Progenitor cell of endocrine pancreas (in vitro differentiated cells): ENCODE measurements at regions not wholly inside any gene's neighbourhood (a gene's known extent, or its start where the extent isn't known, plus 50 kb on each side); places are given as distances from the start of the nearest gene placed in this dataset.

Experiments
- DNase-seq: peaks from one replicate; pipeline ENCODE4 v3.0.0; 2021; ENCODE audit warnings: low spot score; ENCODE audit not compliant: unreplicated experiment
- H3K27ac Mint-ChIP-seq: 2 replicates; pipeline ENCODE4 v1.8.0; 2021; ENCODE audit warnings: mild to moderate bottlenecking, moderate library complexity, mixed read lengths
- H3K27me3 Mint-ChIP-seq: 2 replicates; pipeline ENCODE4 v1.8.0; 2021; ENCODE audit warnings: mixed read lengths
- H3K36me3 Mint-ChIP-seq: 2 replicates; pipeline ENCODE4 v1.8.0; 2022; ENCODE audit warnings: mixed read lengths; ENCODE audit not compliant: insufficient read depth
- H3K4me1 Mint-ChIP-seq: 2 replicates; pipeline ENCODE4 v1.8.0; 2021; ENCODE audit warnings: low read depth, mixed read lengths
- H3K4me3 Mint-ChIP-seq: 2 replicates; pipeline ENCODE4 v1.8.0; 2021; ENCODE audit warnings: low read depth, mild to moderate bottlenecking, moderate library complexity, mixed read lengths
- H3K9me3 Mint-ChIP-seq: 2 replicates; pipeline ENCODE4 v1.8.0; 2021; ENCODE audit warnings: low read depth, mixed read lengths
- CTCF ChIP-seq: fragments of 200-600 bp; sonication (generic); IDR thresholded peaks from one replicate; pipeline ENCODE4 v1.5.0; 2021; ENCODE audit warnings: antibody characterized with exemption, mild to moderate bottlenecking; ENCODE audit not compliant: unreplicated experiment

- Mint-ChIP-seq H3K4me3 (no peak overlapping the region), H3K27me3 (no peaks in the 10 kb centered on the region), H3K36me3 (no peaks in the 10 kb centered on the region), H3K9me3 (peaks cover 15% of the 10 kb centered on the region), H3K27ac (no peak overlapping the region), H3K4me1 (peaks cover 15% of the 10 kb centered on the region)
- no peak for DNase-seq
- no peak for TF ChIP-seq CTCF
Measured at GRCh38 chr3:180131169-180131568, 94.4 kb upstream of the PEX5L start.

GRCh38 chr3:180135101-180135500, 98.4 kb upstream of the PEX5L start:
- Mint-ChIP-seq H3K27ac (no peak overlapping the region), H3K9me3 (no peaks in the 10 kb centered on the region), H3K4me3 (no peak overlapping the region), H3K4me1 (peaks cover 15% of the 10 kb centered on the region), H3K36me3 (no peaks in the 10 kb centered on the region), H3K27me3 (no peaks in the 10 kb centered on the region)
- TF ChIP-seq CTCF, result no peak
- DNase-seq, result no peak

GRCh38 chr3:180138871-180139270, 102.1 kb upstream of the PEX5L start:
- Mint-ChIP-seq H3K4me1 (peaks cover 15% of the 10 kb centered on the region), H3K27ac (no peak overlapping the region), H3K4me3 (no peak overlapping the region), H3K9me3 (peaks cover 4% of the 10 kb centered on the region), H3K36me3 (no peaks in the 10 kb centered on the region), H3K27me3 (no peaks in the 10 kb centered on the region)
- no peak for TF ChIP-seq CTCF
- DNase-seq, result no peak

GRCh38 chr3:180142041-180142440, 105.3 kb upstream of the PEX5L start:
- TF ChIP-seq CTCF, result no peak

GRCh38 chr3:180142472-180142871, 105.7 kb upstream of the PEX5L start:
- H3K27me3 Mint-ChIP-seq, result no peaks in the 10 kb centered on the region
- H3K36me3 Mint-ChIP-seq, result no peaks in the 10 kb centered on the region
- no peak overlapping the region for H3K27ac Mint-ChIP-seq
- H3K4me1 Mint-ChIP-seq, result no peaks in the 10 kb centered on the region
- TF ChIP-seq CTCF, result no peak
- peaks cover 4% of the 10 kb centered on the region for H3K9me3 Mint-ChIP-seq
- H3K4me3 Mint-ChIP-seq, result no peak overlapping the region
- no peak for DNase-seq

More at GRCh38 chr3:180142041-180142440, 105.3 kb upstream of the PEX5L start:
- peaks cover 4% of the 10 kb centered on the region for H3K9me3 Mint-ChIP-seq
- no peaks in the 10 kb centered on the region for H3K27me3 Mint-ChIP-seq
- H3K36me3 Mint-ChIP-seq, result no peaks in the 10 kb centered on the region
- no peak for DNase-seq
- H3K27ac Mint-ChIP-seq, result no peak overlapping the region
- H3K4me3 Mint-ChIP-seq, result no peak overlapping the region
- H3K4me1 Mint-ChIP-seq, result no peaks in the 10 kb centered on the region
